Neural progenitor cell (in vitro differentiated cells): ENCODE measurements at regions not wholly inside any gene's neighbourhood (a gene's known extent, or its start where the extent isn't known, plus 50 kb on each side); places are given as distances from the start of the nearest gene placed in this dataset.

ENCODE experiments used
- CTCF ChIP-seq: fragments of 200-600 bp; sonication (generic); IDR thresholded peaks from 2 replicates; pipeline ENCODE4 v1.5.1; 2017; ENCODE audit warnings: antibody characterized with exemption, mild to moderate bottlenecking
- EZH2 ChIP-seq: fragments of 200-600 bp; sonication (generic); IDR thresholded peaks from 2 replicates; pipeline ENCODE4 v1.6.1; 2017; ENCODE audit warnings: antibody characterized with exemption, mild to moderate bottlenecking, moderate library complexity
- EZH2phosphoT487 ChIP-seq: fragments of 200-600 bp; sonication (generic); IDR thresholded peaks from 2 replicates; pipeline ENCODE4 v1.6.1; 2017; ENCODE audit warnings: antibody characterized with exemption

DNA sequence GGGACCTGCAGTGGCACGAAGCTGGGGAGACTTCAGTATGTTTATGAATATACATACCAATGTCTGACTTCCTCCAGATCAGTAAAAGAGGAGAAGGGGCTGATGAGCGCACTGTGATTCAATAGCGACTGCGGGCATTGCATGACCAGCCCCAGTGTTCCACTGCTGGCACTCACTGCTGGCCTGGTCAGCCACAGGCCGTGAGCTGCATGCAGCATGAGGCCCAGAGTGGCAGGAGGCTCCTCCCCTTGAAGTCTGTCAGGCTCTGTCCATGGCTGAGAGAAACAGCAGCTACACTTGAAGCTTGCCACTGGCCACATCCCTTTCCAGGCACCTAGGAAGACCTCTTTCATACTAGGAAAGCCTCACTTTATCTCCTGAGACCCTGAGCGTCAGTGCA, 265.9 kb upstream of the CDYL start:
- TF ChIP-seq CTCF: no peak
- TF ChIP-seq EZH2: no peak
- no peak for TF ChIP-seq EZH2phosphoT487
